HEK293 (cell line): ENCODE measurements at regions not wholly inside any gene's neighbourhood (a gene's known extent, or its start where the extent isn't known, plus 50 kb on each side); places are given as distances from the start of the nearest gene placed in this dataset.

ENCODE experiments used
- BCL11A ChIP-seq: fragments of 450-650 bp; formaldehyde crosslinking; IDR thresholded peaks from 2 replicates; pipeline ENCODE4 v1.5.1; 2016; ENCODE audit warnings: low read depth, missing biosample characterization, missing genetic modification characterization
- MZF1 ChIP-seq: fragments of 450-650 bp; formaldehyde crosslinking; IDR thresholded peaks from 2 replicates; pipeline ENCODE4 v1.5.1; 2017; ENCODE audit warnings: missing biosample characterization, missing genetic modification characterization, borderline replicate concordance
- SP7 ChIP-seq: fragments of 450-650 bp; formaldehyde crosslinking; IDR thresholded peaks from 2 replicates; pipeline ENCODE4 v1.5.1; 2016; ENCODE audit warnings: missing biosample characterization, missing genetic modification characterization
- ZNF133 ChIP-seq: fragments of 450-650 bp; formaldehyde crosslinking; IDR thresholded peaks from 2 replicates; pipeline ENCODE4 v1.5.1; 2016; ENCODE audit warnings: missing biosample characterization, missing genetic modification characterization
- ZNF2 ChIP-seq: fragments of 450-650 bp; formaldehyde crosslinking; IDR thresholded peaks from 2 replicates; pipeline ENCODE4 v1.5.1; 2016; ENCODE audit warnings: missing biosample characterization, missing genetic modification characterization
- ZNF670 ChIP-seq: fragments of 450-650 bp; formaldehyde crosslinking; IDR thresholded peaks from 2 replicates; pipeline ENCODE4 v1.5.1; 2016; ENCODE audit warnings: missing biosample characterization, missing genetic modification characterization, low read depth
- ZNF768 ChIP-seq: fragments of 450-650 bp; formaldehyde crosslinking; IDR thresholded peaks from 2 replicates; pipeline ENCODE4 v1.5.1; 2018; ENCODE audit warnings: missing biosample characterization, mild to moderate bottlenecking, missing genetic modification characterization
- TF ChIP-seq, protein P1 (sequence below): fragments of 450-650 bp; formaldehyde crosslinking; IDR thresholded peaks from 2 replicates; pipeline ENCODE4 v1.5.1; 2016; ENCODE audit warnings: missing biosample characterization, missing genetic modification characterization

DNA sequence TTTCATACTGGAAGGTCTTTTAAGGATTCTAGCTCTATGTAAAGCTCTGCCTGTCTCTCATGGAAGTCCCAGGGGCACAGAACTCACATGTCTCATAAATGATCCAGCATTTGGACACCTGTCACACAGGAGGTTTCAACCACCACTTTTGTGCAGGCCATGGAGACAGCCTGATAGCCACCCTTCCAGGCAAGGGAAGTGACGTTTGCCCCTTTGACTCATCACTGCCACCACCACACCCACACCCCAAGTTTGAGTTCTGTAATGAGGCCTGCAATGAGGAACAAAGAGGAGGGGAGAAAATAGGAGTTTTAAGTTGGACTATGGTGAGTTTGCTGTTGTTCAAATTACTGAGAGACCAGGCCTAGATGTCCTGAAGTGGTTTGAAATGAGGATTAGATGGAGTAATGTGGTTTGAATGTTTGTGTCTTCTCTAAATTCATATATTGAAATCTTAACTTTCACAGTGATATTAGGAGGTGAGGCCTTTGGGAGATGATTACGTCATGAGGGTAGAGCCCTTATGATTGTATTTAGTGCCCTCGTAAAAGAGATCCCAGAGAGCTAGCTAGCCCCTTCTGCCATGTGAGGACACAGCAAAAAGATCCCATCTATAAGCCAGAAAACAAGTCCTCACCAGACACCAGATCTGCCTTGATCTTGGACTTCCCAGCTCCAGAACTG, 175.3 kb upstream of the EPHA4 start:
- TF ChIP-seq, protein P1, sequence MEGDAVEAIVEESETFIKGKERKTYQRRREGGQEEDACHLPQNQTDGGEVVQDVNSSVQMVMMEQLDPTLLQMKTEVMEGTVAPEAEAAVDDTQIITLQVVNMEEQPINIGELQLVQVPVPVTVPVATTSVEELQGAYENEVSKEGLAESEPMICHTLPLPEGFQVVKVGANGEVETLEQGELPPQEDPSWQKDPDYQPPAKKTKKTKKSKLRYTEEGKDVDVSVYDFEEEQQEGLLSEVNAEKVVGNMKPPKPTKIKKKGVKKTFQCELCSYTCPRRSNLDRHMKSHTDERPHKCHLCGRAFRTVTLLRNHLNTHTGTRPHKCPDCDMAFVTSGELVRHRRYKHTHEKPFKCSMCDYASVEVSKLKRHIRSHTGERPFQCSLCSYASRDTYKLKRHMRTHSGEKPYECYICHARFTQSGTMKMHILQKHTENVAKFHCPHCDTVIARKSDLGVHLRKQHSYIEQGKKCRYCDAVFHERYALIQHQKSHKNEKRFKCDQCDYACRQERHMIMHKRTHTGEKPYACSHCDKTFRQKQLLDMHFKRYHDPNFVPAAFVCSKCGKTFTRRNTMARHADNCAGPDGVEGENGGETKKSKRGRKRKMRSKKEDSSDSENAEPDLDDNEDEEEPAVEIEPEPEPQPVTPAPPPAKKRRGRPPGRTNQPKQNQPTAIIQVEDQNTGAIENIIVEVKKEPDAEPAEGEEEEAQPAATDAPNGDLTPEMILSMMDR: no peak
- TF ChIP-seq MZF1 (tag by site-specific recombination): no peak
- no peak for TF ChIP-seq ZNF670 (tag by site-specific recombination)
- no peak for TF ChIP-seq BCL11A (tag by site-specific recombination)
- no peak for TF ChIP-seq ZNF768
- no peak for TF ChIP-seq ZNF2 (tag by site-specific recombination)
- TF ChIP-seq ZNF133: no peak
- TF ChIP-seq SP7 (tag by site-specific recombination): no peak
